LNCAP (cell line): ENCODE measurements at regions not wholly inside any gene's neighbourhood (a gene's known extent, or its start where the extent isn't known, plus 50 kb on each side); places are given as distances from the start of the nearest gene placed in this dataset.

Source experiments
- TF ChIP-seq, protein P1 (sequence below): fragments of 450-650 bp; IDR thresholded peaks from 2 replicates; pipeline ENCODE4 v1.5.1; 2017; ENCODE audit warnings: mild to moderate bottlenecking

DNA sequence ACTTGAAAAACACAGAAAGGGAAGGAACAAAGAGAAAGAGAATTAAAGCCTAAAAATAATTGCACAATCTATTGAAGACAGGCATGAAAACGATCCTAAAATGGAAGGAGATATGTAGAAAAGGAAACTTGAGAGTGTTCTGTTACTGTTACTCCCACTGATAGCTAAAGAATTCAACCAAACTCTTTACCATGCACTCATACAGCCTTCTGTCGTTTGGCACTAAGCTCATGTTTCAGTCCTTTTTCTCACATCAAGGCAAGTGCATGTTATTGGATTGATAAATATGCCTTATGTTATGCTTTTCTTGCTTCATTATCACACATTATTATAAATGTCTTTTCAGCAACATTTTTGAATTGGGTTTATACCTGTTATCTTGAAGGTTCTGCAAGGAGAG lies 696.5 kb downstream of the EFNA5 start:
- TF ChIP-seq, protein P1, sequence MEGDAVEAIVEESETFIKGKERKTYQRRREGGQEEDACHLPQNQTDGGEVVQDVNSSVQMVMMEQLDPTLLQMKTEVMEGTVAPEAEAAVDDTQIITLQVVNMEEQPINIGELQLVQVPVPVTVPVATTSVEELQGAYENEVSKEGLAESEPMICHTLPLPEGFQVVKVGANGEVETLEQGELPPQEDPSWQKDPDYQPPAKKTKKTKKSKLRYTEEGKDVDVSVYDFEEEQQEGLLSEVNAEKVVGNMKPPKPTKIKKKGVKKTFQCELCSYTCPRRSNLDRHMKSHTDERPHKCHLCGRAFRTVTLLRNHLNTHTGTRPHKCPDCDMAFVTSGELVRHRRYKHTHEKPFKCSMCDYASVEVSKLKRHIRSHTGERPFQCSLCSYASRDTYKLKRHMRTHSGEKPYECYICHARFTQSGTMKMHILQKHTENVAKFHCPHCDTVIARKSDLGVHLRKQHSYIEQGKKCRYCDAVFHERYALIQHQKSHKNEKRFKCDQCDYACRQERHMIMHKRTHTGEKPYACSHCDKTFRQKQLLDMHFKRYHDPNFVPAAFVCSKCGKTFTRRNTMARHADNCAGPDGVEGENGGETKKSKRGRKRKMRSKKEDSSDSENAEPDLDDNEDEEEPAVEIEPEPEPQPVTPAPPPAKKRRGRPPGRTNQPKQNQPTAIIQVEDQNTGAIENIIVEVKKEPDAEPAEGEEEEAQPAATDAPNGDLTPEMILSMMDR, result no peak

DNA sequence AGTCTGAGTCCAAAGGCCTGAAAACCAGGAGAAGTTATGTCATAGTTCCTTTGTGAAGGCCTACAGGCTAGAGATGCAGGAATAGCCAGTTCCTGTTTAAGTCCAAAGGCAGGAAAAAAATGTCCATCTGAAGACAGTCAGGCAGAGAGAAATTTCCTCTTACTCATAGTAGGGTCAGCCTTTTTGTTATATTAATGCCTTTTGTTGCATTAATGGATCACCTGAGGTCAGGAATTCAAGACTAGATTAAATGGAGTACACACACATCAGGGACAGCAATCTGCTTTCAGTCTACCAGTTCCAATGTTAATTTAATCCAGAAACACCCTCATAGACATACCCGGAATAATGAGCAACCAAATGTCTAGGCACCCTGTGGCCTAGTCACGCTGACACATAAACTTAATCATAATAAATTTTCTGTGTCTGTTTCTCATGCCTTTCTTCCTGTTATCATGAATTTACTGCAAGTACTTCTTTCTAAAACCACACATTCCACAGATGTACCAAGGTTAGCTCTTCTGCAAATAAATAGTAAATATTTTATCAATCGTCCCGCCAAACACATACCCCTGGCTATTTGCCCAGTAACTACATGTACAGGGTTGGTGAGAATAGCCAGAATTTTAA lies 703.9 kb downstream of the EFNA5 start:
- TF ChIP-seq, protein P1, result no peak

GRCh38 chr5:106964132-106964531 lies 706.6 kb downstream of the EFNA5 start:
- TF ChIP-seq, protein P1, result no peak

- TF ChIP-seq, protein P1, result no peak
Observed at GRCh38 chr5:106963630-106964029, 707.1 kb downstream of the EFNA5 start.

DNA sequence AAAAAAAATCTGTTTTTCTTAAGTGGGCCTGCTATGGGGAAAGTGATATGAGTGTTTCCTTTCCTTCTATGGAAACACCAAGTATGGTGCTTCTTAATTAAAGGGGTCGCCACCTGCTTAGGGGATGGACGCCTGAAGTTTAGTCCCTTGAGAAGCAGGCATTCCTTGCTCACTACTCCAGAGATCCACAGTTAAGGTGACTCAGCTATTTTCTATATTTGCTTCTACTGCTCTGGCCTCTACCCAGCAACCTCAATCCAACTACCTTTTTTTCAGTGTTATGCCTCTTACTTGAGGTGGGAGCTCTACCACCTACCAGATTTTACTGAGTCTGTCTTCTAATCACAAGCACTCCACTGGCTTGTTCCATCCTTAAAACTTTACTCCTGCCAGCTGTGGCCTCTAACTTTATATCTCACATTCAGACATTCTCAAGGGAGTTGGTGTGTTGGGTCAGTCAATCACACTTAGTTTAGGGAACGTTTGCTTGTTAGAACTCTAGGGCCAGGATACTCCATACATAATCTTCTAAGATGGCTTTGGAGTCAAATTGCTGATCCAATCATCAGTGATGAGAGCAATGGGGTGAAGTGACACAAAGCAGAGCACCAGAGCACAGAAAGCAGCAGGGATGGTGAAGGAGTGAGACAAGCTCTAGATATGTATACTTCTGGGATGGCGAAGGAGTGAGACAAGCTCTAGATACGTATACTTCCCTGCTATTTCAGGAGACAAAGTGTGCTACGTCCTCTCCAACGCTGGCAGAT lies 708.1 kb downstream of the EFNA5 start:
- TF ChIP-seq, protein P1, result no peak

- TF ChIP-seq, protein P1, result no peak
Observed at GRCh38 chr5:106959387-106959786, 711.4 kb downstream of the EFNA5 start.

- TF ChIP-seq, protein P1, result no peak
Observed at GRCh38 chr5:106957336-106957735, 713.4 kb downstream of the EFNA5 start.
